Prostate gland (tissue), 2 donors: ENCODE measurements at regions not wholly inside any gene's neighbourhood (a gene's known extent, or its start where the extent isn't known, plus 50 kb on each side); places are given as distances from the start of the nearest gene placed in this dataset.

Experiments used
- DNase-seq: peaks from one replicate; pipeline ENCODE4 v3.0.0-alpha.2; 2019; ENCODE audit warnings: low spot score
- H3K27ac ChIP-seq, 2 donors: fragments of 200-600 bp; sonication (generic); 2 replicates each; pipeline ENCODE4 v1.5.1; 2017 to 2019
- H3K27me3 ChIP-seq: fragments of 200-600 bp; sonication (generic); replicated peaks from 2 replicates; pipeline ENCODE4 v1.5.1; 2019; ENCODE audit not compliant: insufficient read depth
- H3K36me3 ChIP-seq, 2 donors: fragments of 200-600 bp; sonication (generic); 1 replicate in 1 of 2; 2 replicates in 1 of 2; pipeline versions ENCODE4 v1.5.1 to v1.8.1; 2017 to 2019
- H3K4me1 ChIP-seq: fragments of 200-600 bp; sonication (generic); replicated peaks from 2 replicates; pipeline ENCODE4 v1.5.1; 2019
- H3K4me3 ChIP-seq, 2 donors: fragments of 200-600 bp; sonication (generic); 2 replicates each; pipeline ENCODE4 v1.5.1; 2017 to 2019
- H3K9me3 ChIP-seq: fragments of 200-600 bp; sonication (generic); 2 replicates; pipeline ENCODE4 v1.5.1; 2017
- POLR2A ChIP-seq: fragments of 450-650 bp; IDR thresholded peaks from one replicate; pipeline ENCODE4 v1.6.1; 2016; ENCODE audit warnings: antibody characterized with exemption, mild to moderate bottlenecking
- POLR2AphosphoS5 ChIP-seq: sonication (generic); formaldehyde crosslinking; IDR thresholded peaks from one replicate; pipeline ENCODE4 v1.6.1; 2017; ENCODE audit warnings: antibody characterized with exemption
- WGBS: methylation state at CpG from one replicate; pipeline ENCODE4 v1.1.5; 2018; 5-methylcytosine and 5-hydroxymethylcytosine counted together
- intact Hi-C: fragments of 100-400 bp; cut with DNase I; formaldehyde crosslinking; loops from one replicate; pipeline ENCODE4 v1.14.2; 2022
- TF ChIP-seq, protein P1 (sequence below), 4 experiments: fragments of 200-600 bp in 2 of 4; fragments of 450-650 bp in 2 of 4; sonication (generic) in 2 of 4; IDR thresholded peaks; 1 replicate in 3 of 4; 2 replicates in 1 of 4; pipeline ENCODE4 v1.5.1; 2016 to 2019; ENCODE audit warnings: antibody characterized with exemption in 4 of 4, mild to moderate bottlenecking in 2 of 4, moderate library complexity in 2 of 4

- Histone ChIP-seq H3K4me1 (no peaks in the 10 kb centered on the region), H3K9me3 (no peaks in the 10 kb centered on the region), H3K4me3 (no peak overlapping the region), H3K27ac (no peak overlapping the region), H3K27me3 (no peaks in the 10 kb centered on the region), H3K36me3 (no peaks in the 10 kb centered on the region)
- no peak for DNase-seq
- intact Hi-C loops = no loop called here
- 63% methylated on average over 1 of the region's 1 CpG for WGBS
- TF ChIP-seq, protein P1, sequence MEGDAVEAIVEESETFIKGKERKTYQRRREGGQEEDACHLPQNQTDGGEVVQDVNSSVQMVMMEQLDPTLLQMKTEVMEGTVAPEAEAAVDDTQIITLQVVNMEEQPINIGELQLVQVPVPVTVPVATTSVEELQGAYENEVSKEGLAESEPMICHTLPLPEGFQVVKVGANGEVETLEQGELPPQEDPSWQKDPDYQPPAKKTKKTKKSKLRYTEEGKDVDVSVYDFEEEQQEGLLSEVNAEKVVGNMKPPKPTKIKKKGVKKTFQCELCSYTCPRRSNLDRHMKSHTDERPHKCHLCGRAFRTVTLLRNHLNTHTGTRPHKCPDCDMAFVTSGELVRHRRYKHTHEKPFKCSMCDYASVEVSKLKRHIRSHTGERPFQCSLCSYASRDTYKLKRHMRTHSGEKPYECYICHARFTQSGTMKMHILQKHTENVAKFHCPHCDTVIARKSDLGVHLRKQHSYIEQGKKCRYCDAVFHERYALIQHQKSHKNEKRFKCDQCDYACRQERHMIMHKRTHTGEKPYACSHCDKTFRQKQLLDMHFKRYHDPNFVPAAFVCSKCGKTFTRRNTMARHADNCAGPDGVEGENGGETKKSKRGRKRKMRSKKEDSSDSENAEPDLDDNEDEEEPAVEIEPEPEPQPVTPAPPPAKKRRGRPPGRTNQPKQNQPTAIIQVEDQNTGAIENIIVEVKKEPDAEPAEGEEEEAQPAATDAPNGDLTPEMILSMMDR (IDR thresholded peaks at IDR 0.05) = no peak
- no peak for TF ChIP-seq POLR2A
- TF ChIP-seq POLR2AphosphoS5 = no peak
Observed at GRCh38 chr18:2410688-2411087, 160.6 kb downstream of the METTL4 start.

DNA sequence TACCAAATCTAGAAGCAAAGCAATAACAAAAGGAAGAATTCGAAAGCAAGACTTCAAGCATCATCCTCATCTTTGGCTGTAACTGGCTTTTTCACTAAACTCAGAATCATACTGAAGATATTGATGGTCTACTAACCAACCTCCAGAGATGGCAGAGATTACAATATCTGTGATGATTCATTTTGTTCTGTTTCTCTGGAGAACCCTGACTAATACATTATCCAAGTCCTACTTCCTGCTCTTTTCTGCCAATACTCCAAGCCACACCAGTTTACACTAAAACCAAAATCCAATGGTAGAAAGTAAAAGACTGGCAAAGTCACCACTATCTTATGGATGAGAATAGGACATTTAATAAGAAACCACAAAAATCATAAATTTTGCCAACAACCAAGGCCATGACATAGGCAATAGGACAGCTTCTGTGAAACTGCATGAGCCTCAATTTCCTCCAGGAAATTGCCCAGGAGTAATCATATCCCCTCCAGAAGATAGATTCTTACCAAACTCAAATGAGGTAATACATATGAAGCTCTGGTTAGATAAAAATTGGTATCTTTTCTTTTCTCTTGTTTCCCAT lies 159.8 kb downstream of the METTL4 start:
- Histone ChIP-seq H3K4me3 (no peak overlapping the region), H3K9me3 (no peaks in the 10 kb centered on the region), H3K36me3 (no peaks in the 10 kb centered on the region), H3K4me1 (no peaks in the 10 kb centered on the region), H3K27ac (no peak overlapping the region), H3K27me3 (no peaks in the 10 kb centered on the region)
- WGBS = 96% methylated on average over 1 of the region's 1 CpG
- intact Hi-C loops = no loop called here
- DNase-seq = no peak
- TF ChIP-seq, protein P1 (IDR thresholded peaks at IDR 0.05) = no peak
- no peak for TF ChIP-seq POLR2A
- no peak for TF ChIP-seq POLR2AphosphoS5

DNA sequence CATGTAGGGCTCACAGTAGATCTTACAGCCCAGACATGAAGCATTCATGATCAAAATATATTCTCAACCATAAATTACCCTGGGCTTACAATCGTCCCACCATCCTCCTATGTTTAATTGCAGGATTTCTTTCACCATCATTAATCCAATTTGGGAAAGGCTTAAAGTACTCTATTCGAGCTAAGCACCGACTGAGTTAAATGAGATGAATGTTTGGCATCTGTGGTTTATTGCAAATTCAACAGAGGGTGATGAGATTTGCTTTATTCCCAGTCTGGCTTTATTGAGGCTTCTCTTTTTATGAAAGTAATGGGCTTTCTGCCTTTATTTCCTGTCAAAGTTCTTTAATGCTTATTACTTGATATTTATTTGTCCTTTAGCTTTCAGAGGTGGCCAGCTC lies 159.0 kb downstream of the METTL4 start:
- Histone ChIP-seq H3K27ac (no peak overlapping the region), H3K9me3 (no peaks in the 10 kb centered on the region), H3K4me1 (no peaks in the 10 kb centered on the region), H3K27me3 (no peaks in the 10 kb centered on the region), H3K36me3 (no peaks in the 10 kb centered on the region), H3K4me3 (no peak overlapping the region)
- no peak for DNase-seq
- 56% methylated on average over 3 of the region's 3 CpGs for WGBS
- intact Hi-C loops = no loop called here
- TF ChIP-seq POLR2A (no peak), POLR2AphosphoS5 (no peak)
- TF ChIP-seq, protein P1 (IDR thresholded peaks at IDR 0.05) = no peak

GRCh38 chr18:2412996-2413751 lies 158.1 kb downstream of the METTL4 start:
- no peaks in the 10 kb centered on the region for H3K9me3 ChIP-seq
- no peaks in the 10 kb centered on the region for H3K36me3 ChIP-seq
- WGBS = 71% methylated on average over 9 of the region's 9 CpGs
- H3K27ac ChIP-seq = no peak overlapping the region
- intact Hi-C loops = no loop called here
- H3K27me3 ChIP-seq = no peaks in the 10 kb centered on the region
- no peaks in the 10 kb centered on the region for H3K4me1 ChIP-seq
- TF ChIP-seq, protein P1 (IDR thresholded peaks at IDR 0.05) = no peak
- TF ChIP-seq POLR2A = no peak
- no peak for TF ChIP-seq POLR2AphosphoS5
- H3K4me3 ChIP-seq = no peak overlapping the region
- DNase-seq = no peak

GRCh38 chr18:2414235-2414634 lies 157.1 kb downstream of the METTL4 start:
- Histone ChIP-seq H3K9me3 (no peaks in the 10 kb centered on the region), H3K36me3 (no peaks in the 10 kb centered on the region), H3K4me3 (no peak overlapping the region), H3K27me3 (no peaks in the 10 kb centered on the region), H3K4me1 (no peaks in the 10 kb centered on the region), H3K27ac (no peak overlapping the region)
- no peak for DNase-seq
- TF ChIP-seq POLR2A (no peak), POLR2AphosphoS5 (no peak)
- TF ChIP-seq, protein P1 (IDR thresholded peaks at IDR 0.05) = no peak
- intact Hi-C loops = no loop called here
